Endodermal cell (in vitro differentiated cells): ENCODE measurements at regions not wholly inside any gene's neighbourhood (a gene's known extent, or its start where the extent isn't known, plus 50 kb on each side); places are given as distances from the start of the nearest gene placed in this dataset.

Source experiments
- DNase-seq: peaks from one replicate; pipeline ENCODE4 v3.0.0-alpha.2; 2017
- H3K27ac ChIP-seq: 2 replicates; pipeline ENCODE4 v1.5.1; 2013; ENCODE audit warnings: mild to moderate bottlenecking, low read depth, low read length, moderate library complexity
- H3K27me3 ChIP-seq: 2 replicates; pipeline ENCODE4 v1.6.1; 2013; ENCODE audit warnings: mild to moderate bottlenecking, low read length, moderate library complexity; ENCODE audit not compliant: insufficient read depth, control insufficient read depth, poor library complexity, severe bottlenecking
- H3K36me3 ChIP-seq: 2 replicates; pipeline ENCODE4 v1.7.0; 2013; ENCODE audit warnings: mild to moderate bottlenecking, low read length, moderate library complexity; ENCODE audit not compliant: control insufficient read depth, insufficient read depth
- H3K4me1 ChIP-seq: one replicate; pipeline ENCODE4 v1.7.0; 2013; ENCODE audit warnings: low read length; ENCODE audit not compliant: control insufficient read depth, insufficient read depth
- H3K4me3 ChIP-seq: 2 replicates; pipeline ENCODE4 v1.5.1; 2013; ENCODE audit warnings: mild to moderate bottlenecking, low read length, moderate library complexity
- H3K9ac ChIP-seq: 2 replicates; pipeline ENCODE4 v1.6.1; 2013; ENCODE audit warnings: mild to moderate bottlenecking, low read length, moderate library complexity; ENCODE audit not compliant: poor library complexity, severe bottlenecking; ENCODE audit errors: extremely low read depth
- H3K9me3 ChIP-seq: 2 replicates; pipeline ENCODE4 v1.6.1; 2013; ENCODE audit warnings: mild to moderate bottlenecking, low read length, moderate library complexity; ENCODE audit not compliant: control insufficient read depth
- H3K27ac Mint-ChIP-seq: 2 replicates; pipeline ENCODE4 v1.8.0; 2020; ENCODE audit warnings: mixed read lengths
- H3K27me3 Mint-ChIP-seq: 2 replicates; pipeline ENCODE4 v1.8.0; 2021; ENCODE audit warnings: mild to moderate bottlenecking, mixed read lengths; ENCODE audit not compliant: insufficient read depth
- H3K36me3 Mint-ChIP-seq: 2 replicates; pipeline ENCODE4 v1.8.0; 2020; ENCODE audit warnings: low read depth, mixed read lengths
- H3K4me1 Mint-ChIP-seq: 2 replicates; pipeline ENCODE4 v1.8.0; 2020; ENCODE audit warnings: mixed read lengths
- H3K4me3 Mint-ChIP-seq: 2 replicates; pipeline ENCODE4 v1.8.0; 2020; ENCODE audit warnings: mild to moderate bottlenecking, moderate library complexity, mixed read lengths
- H3K9me3 Mint-ChIP-seq: 2 replicates; pipeline ENCODE4 v1.8.0; 2020; ENCODE audit warnings: mild to moderate bottlenecking, mixed read lengths
- CTCF ChIP-seq: fragments of 200-600 bp; sonication (generic); conservative IDR thresholded peaks from 2 replicates; pipeline ENCODE4 v1.5.0; 2021; ENCODE audit warnings: antibody characterized with exemption, mild to moderate bottlenecking
- WGBS, 2 experiments: methylation state at CpG; one replicate each; pipeline versions ENCODE4 v1.1.5 to v1.1.7; 2013; ENCODE audit warnings: missing lambda C conversion rate in 2 of 2, mixed read lengths in 1 of 2; ENCODE audit not compliant: insufficient coverage in 1 of 2, insufficient read length in 1 of 2; 5-methylcytosine and 5-hydroxymethylcytosine counted together

GRCh38 chr16:59212492-59213024 lies 478.4 kb upstream of the GOT2 start:
- 100% methylated on average over 1 of the region's 1 CpG; no CpG with 5 or more reads in 1 of the 2 experiments for WGBS, 2 experiments
- TF ChIP-seq CTCF: no peak
- DNase-seq: no peak
- H3K27ac ChIP-seq: no peak overlapping the region
- H3K4me3 ChIP-seq: no peak overlapping the region
- Mint-ChIP-seq H3K4me1 (peaks cover 38% of the 10 kb centered on the region), H3K36me3 (no peaks in the 10 kb centered on the region), H3K27me3 (no peaks in the 10 kb centered on the region), H3K4me3 (no peak overlapping the region), H3K27ac (no peak overlapping the region), H3K9me3 (peaks cover 6% of the 10 kb centered on the region)
- peaks cover 9% of the 10 kb centered on the region for H3K4me1 ChIP-seq
- H3K9ac ChIP-seq: no peak overlapping the region
- H3K9me3 ChIP-seq: no peaks in the 10 kb centered on the region
- H3K27me3 ChIP-seq: no peaks in the 10 kb centered on the region
- H3K36me3 ChIP-seq: no peaks in the 10 kb centered on the region

GRCh38 chr16:59210955-59211541 lies 476.9 kb upstream of the GOT2 start:
- peaks cover 4% of the 10 kb centered on the region for H3K9me3 Mint-ChIP-seq
- 23 to 28% methylated on average over 7 of the region's 7 CpGs for WGBS, 2 experiments
- no peaks in the 10 kb centered on the region for H3K27me3 Mint-ChIP-seq
- H3K27ac ChIP-seq: peak overlapping the region; percentile 90
- no peak overlapping the region for H3K4me3 Mint-ChIP-seq
- no peak for TF ChIP-seq CTCF
- H3K27ac Mint-ChIP-seq: peak overlapping the region; percentile 74
- H3K4me1 ChIP-seq: peaks cover 9% of the 10 kb centered on the region
- H3K27me3 ChIP-seq: no peaks in the 10 kb centered on the region
- no peak overlapping the region for H3K9ac ChIP-seq
- H3K4me1 Mint-ChIP-seq: peaks cover 38% of the 10 kb centered on the region
- H3K4me3 ChIP-seq: peak overlapping the region; percentile 52
- H3K36me3 ChIP-seq: no peaks in the 10 kb centered on the region
- no peaks in the 10 kb centered on the region for H3K9me3 ChIP-seq
- H3K36me3 Mint-ChIP-seq: no peaks in the 10 kb centered on the region
- peak; percentile 82 for DNase-seq

- no peaks in the 10 kb centered on the region for H3K9me3 ChIP-seq
- H3K27me3 ChIP-seq: no peaks in the 10 kb centered on the region
- H3K27ac ChIP-seq: no peak overlapping the region
- no peaks in the 10 kb centered on the region for H3K36me3 Mint-ChIP-seq
- no peak for DNase-seq
- H3K9me3 Mint-ChIP-seq: peaks cover 5% of the 10 kb centered on the region
- H3K4me3 ChIP-seq: no peak overlapping the region
- H3K4me1 ChIP-seq: no peaks in the 10 kb centered on the region
- no peak overlapping the region for H3K4me3 Mint-ChIP-seq
- H3K36me3 ChIP-seq: no peaks in the 10 kb centered on the region
- TF ChIP-seq CTCF: no peak
- no peak overlapping the region for H3K27ac Mint-ChIP-seq
- no peak overlapping the region for H3K9ac ChIP-seq
- 92% methylated on average over 4 of the region's 4 CpGs; no CpG with 5 or more reads in 1 of the 2 experiments for WGBS, 2 experiments
- peaks cover 24% of the 10 kb centered on the region for H3K4me1 Mint-ChIP-seq
- no peaks in the 10 kb centered on the region for H3K27me3 Mint-ChIP-seq
Measured at GRCh38 chr16:59205403-59205802, 471.3 kb upstream of the GOT2 start.
